T-cell (primary cell): ENCODE measurements at regions not wholly inside any gene's neighbourhood (a gene's known extent, or its start where the extent isn't known, plus 50 kb on each side); places are given as distances from the start of the nearest gene placed in this dataset.

Source experiments
- ATAC-seq, 4 experiments: fragments of 200-7000 bp in 3 of 4; fragments of 150-1000 bp in 1 of 4; cut with Tn5 transposase; replicated peaks in 1 of 4; 1 replicate in 3 of 4; 2 replicates in 1 of 4; pipeline ENCODE4 v1.10.0; 2021; ENCODE audit warnings: moderate library complexity in 3 of 4, mild to moderate bottlenecking in 2 of 4, moderate number of reproducible peaks in 1 of 4
- CTCF ChIA-PET, 2 donors: fragments of 300-600 bp; sonication (Branson Sonifier 250); formaldehyde crosslinking; loops; one replicate each; lab custom pipeline; 2022; ENCODE audit warnings: antibody characterized with exemption in 2 of 2; lab: Charles Lee
- POLR2A ChIA-PET, 2 donors: fragments of 300-600 bp; sonication (Branson Sonifier 250); formaldehyde crosslinking; loops; one replicate each; lab custom pipeline; 2022; ENCODE audit warnings: antibody characterized with exemption in 2 of 2; lab: Charles Lee
- DNase-seq, 35 experiments: peaks; one replicate each; pipeline versions ENCODE4 v3.0.0 to v3.0.0-alpha.2; 2013 to 2023
- H3K27ac ChIP-seq: one replicate; pipeline ENCODE4 v1.5.1; 2013; ENCODE audit warnings: low read length
- H3K27me3 ChIP-seq, 2 experiments: replicated peaks in 1 of 2; 1 replicate in 1 of 2; 2 replicates in 1 of 2; pipeline versions ENCODE4 v1.6.1 to v1.7.0; 2013; ENCODE audit warnings: low read length in 1 of 2, mixed read lengths in 1 of 2; ENCODE audit not compliant: control insufficient read depth in 2 of 2, insufficient read depth in 2 of 2; ENCODE audit errors: extremely low read depth in 1 of 2
- H3K36me3 ChIP-seq, 2 donors: 1 replicate in 1 of 2; 2 replicates in 1 of 2; pipeline versions ENCODE4 v1.6.1 to v1.7.0; 2013; ENCODE audit warnings: low read length in 1 of 2; ENCODE audit not compliant: control insufficient read depth in 2 of 2, insufficient read depth in 1 of 2; ENCODE audit errors: extremely low read depth in 1 of 2
- H3K4me1 ChIP-seq, 2 experiments: 1 replicate in 1 of 2; 2 replicates in 1 of 2; pipeline versions ENCODE4 v1.6.1 to v1.7.0; 2013; ENCODE audit warnings: low read length in 2 of 2, mixed read lengths in 1 of 2; ENCODE audit not compliant: insufficient read depth in 2 of 2, control insufficient read depth in 1 of 2; ENCODE audit errors: extremely low read depth in 1 of 2
- H3K4me3 ChIP-seq, 2 donors: 1 replicate in 1 of 2; 2 replicates in 1 of 2; pipeline versions ENCODE4 v1.5.1 to v1.7.0; 2013; ENCODE audit warnings: mild to moderate bottlenecking in 2 of 2, low read length in 1 of 2, moderate library complexity in 1 of 2; ENCODE audit not compliant: control insufficient read depth in 1 of 2; ENCODE audit errors: extremely low read depth in 1 of 2
- H3K9me3 ChIP-seq: 2 replicates; pipeline ENCODE4 v1.7.0; 2013
- H3K27ac Mint-ChIP-seq, 2 donors: one replicate each; pipeline ENCODE4 v1.8.0; 2020 to 2021; ENCODE audit warnings: mild to moderate bottlenecking in 2 of 2, mixed read lengths in 2 of 2
- H3K27me3 Mint-ChIP-seq, 2 donors: one replicate each; pipeline ENCODE4 v1.8.0; 2021 to 2022; ENCODE audit warnings: mixed read lengths in 2 of 2
- H3K36me3 Mint-ChIP-seq: one replicate; pipeline ENCODE4 v1.8.0; 2021; ENCODE audit warnings: mixed read lengths
- H3K4me1 Mint-ChIP-seq, 3 donors: one replicate each; pipeline ENCODE4 v1.8.0; 2020 to 2022; ENCODE audit warnings: mixed read lengths in 3 of 3, mild to moderate bottlenecking in 1 of 3
- H3K4me3 Mint-ChIP-seq, 3 donors: one replicate each; pipeline ENCODE4 v1.8.0; 2020 to 2022; ENCODE audit warnings: mild to moderate bottlenecking in 3 of 3, mixed read lengths in 3 of 3, moderate library complexity in 3 of 3
- H3K9me3 Mint-ChIP-seq, 3 donors: one replicate each; pipeline ENCODE4 v1.8.0; 2020 to 2022; ENCODE audit warnings: mixed read lengths in 3 of 3
- WGBS: methylation state at CpG from one replicate; pipeline ENCODE4 v1.1.5; 2013; ENCODE audit warnings: missing lambda C conversion rate; ENCODE audit not compliant: insufficient coverage; 5-methylcytosine and 5-hydroxymethylcytosine counted together

DNA sequence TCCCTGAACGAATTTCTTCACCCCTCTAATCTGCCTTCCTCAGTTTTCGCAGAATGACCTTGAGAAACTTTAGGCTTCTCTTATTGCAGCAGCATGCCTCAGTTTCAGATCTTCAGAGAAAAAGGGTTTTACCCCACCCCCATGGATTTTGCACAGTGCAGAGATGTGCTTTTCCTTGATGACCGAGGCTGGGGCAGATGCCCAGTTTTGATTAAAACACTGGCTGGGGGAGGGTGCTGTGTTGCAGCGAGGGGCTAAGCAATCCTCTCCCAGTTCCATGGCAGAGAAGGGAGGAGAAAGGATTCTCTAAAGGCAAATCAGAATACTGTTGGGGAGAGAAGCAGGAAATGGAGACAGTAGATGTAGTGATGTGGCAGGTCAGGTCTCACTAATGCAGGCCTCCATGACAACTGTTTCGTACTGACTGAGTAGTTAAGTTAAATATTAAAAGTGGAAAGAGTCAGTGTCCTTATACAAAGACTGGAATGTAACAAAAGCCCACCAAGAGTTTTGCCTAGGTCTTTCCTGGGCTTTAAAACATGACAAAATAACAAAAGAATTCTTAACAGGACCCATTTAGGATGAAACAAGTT lies 50.8 kb upstream of the PDZD8 start:
- Histone ChIP-seq H3K36me3 (no peaks in the 10 kb centered on the region), H3K27me3 (peaks cover 0 to 3% of the 10 kb centered on the region in 2 experiments), H3K4me3 (no peak overlapping the region), H3K4me1 (no peaks in the 10 kb centered on the region), H3K27ac (no peak overlapping the region), H3K9me3 (no peaks in the 10 kb centered on the region)
- Mint-ChIP-seq H3K9me3 (peaks cover 0 to 3% (median 3%) of the 10 kb centered on the region in 3 donors), H3K4me3 (no peak overlapping the region), H3K27ac (no peak overlapping the region), H3K27me3 (peaks cover 1 to 5% of the 10 kb centered on the region in 2 donors), H3K4me1 (no peaks in the 10 kb centered on the region), H3K36me3 (no peaks in the 10 kb centered on the region)
- ATAC-seq: no peak
- ChIA-PET POLR2A (no interaction called here), CTCF (interaction anchor here in 1 of 2 donors (1.2 kb wide), 1 partner anchor 17 kb away, joined by 4 read pairs; no protein-coding TSS in a partner anchor)
- DNase-seq: no peak
- 63% methylated on average over 4 of the region's 5 CpGs for WGBS

DNA sequence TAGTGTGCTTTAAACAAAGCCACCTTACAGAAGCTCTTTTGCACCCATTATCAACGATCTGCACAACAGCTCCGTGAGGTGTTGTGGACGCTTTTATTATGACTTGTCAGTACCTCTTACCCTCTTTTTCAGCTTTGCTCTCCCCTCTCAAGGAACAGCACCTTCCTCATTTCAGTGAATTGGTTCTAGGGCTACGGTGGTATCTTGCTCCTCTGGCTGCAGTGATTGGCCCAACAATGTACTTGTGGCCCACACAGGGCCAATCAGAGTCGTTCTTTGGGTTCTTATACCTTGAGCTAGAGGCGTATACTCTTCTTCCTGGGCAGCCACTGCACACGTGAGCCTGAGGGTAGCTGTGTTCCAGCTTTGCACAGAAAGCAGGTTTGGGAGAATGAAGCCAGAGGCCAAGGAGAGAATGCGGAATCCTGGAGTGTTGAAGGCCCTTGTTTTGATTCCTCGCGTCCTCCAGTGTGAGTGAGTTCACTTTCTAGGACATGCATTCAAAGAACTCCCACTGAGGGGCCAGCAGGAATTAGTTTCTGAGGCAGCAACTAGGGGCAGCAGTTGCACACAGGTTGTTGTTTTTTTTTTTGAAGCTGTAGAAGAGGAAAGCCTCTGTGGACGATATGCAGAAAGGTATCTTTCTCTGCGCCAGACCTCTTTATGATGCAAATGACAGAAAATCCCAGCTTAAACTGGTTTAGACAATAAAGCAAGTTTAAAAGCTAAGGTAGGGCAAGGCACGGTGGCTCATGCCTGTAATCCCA lies 49.8 kb upstream of the PDZD8 start:
- Histone ChIP-seq H3K27me3 (peaks cover 0 to 6% of the 10 kb centered on the region in 2 experiments), H3K9me3 (no peaks in the 10 kb centered on the region), H3K27ac (no peak overlapping the region), H3K36me3 (no peaks in the 10 kb centered on the region), H3K4me1 (no peaks in the 10 kb centered on the region), H3K4me3 (no peak overlapping the region)
- DNase-seq: no peak
- no peaks in the 10 kb centered on the region for H3K4me1 Mint-ChIP-seq
- H3K36me3 Mint-ChIP-seq: no peaks in the 10 kb centered on the region
- 90% methylated on average over 9 of the region's 13 CpGs for WGBS
- ChIA-PET CTCF (interaction anchor here in 1 of 2 donors (0.5 to 0.7 kb wide), 2 partner anchors 17 to 949 kb away, joined by 3 to 5 read pairs; no protein-coding TSS in a partner anchor), POLR2A (interaction anchor here in 1 of 2 donors (0.5 kb wide), 1 partner anchor 127 kb away, joined by 4 read pairs; no protein-coding TSS in a partner anchor)
- H3K27me3 Mint-ChIP-seq: peaks cover 0 to 6% of the 10 kb centered on the region in 2 donors
- no peak overlapping the region for H3K4me3 Mint-ChIP-seq
- no peak for ATAC-seq
- H3K27ac Mint-ChIP-seq: no peak overlapping the region
- peaks cover 2 to 6% (median 4%) of the 10 kb centered on the region in 3 donors for H3K9me3 Mint-ChIP-seq
